Sigmoid colon (tissue), 4 donors: ENCODE measurements at regions not wholly inside any gene's neighbourhood (a gene's known extent, or its start where the extent isn't known, plus 50 kb on each side); places are given as distances from the start of the nearest gene placed in this dataset.

ENCODE experiments used
- CTCF ChIP-seq, 4 experiments: fragments of 450-650 bp in 3 of 4; fragments of 200-600 bp in 1 of 4; IDR thresholded peaks; one replicate each; pipeline ENCODE4 v1.5.1; 2016 to 2019; ENCODE audit warnings: antibody characterized with exemption in 4 of 4, mild to moderate bottlenecking in 3 of 4, moderate library complexity in 2 of 4
- EP300 ChIP-seq, 4 donors: sonication (generic); formaldehyde crosslinking; IDR thresholded peaks; one replicate each; pipeline ENCODE4 v1.6.1; 2017; ENCODE audit warnings: antibody characterized with exemption in 4 of 4
- POLR2A ChIP-seq, 2 donors: fragments of 450-650 bp; IDR thresholded peaks; one replicate each; pipeline ENCODE4 v1.6.1; 2016; ENCODE audit warnings: antibody characterized with exemption in 2 of 2, mild to moderate bottlenecking in 2 of 2, moderate library complexity in 2 of 2
- POLR2AphosphoS5 ChIP-seq, 4 donors: sonication (generic); formaldehyde crosslinking; IDR thresholded peaks; one replicate each; pipeline ENCODE4 v1.6.1; 2017; ENCODE audit warnings: antibody characterized with exemption in 4 of 4

GRCh38 chr13:64801768-64802167 lies 2428.4 kb downstream of the PCDH9 start:
- no peak for TF ChIP-seq EP300 (IDR thresholded peaks at IDR 0.05)
- TF ChIP-seq CTCF (IDR thresholded peaks at IDR 0.05), result no peak
- TF ChIP-seq POLR2AphosphoS5 (IDR thresholded peaks at IDR 0.05), result no peak
- no peak for TF ChIP-seq POLR2A (IDR thresholded peaks at IDR 0.05)
